Memory B cell (primary cell): ENCODE measurements at regions not wholly inside any gene's neighbourhood (a gene's known extent, or its start where the extent isn't known, plus 50 kb on each side); places are given as distances from the start of the nearest gene placed in this dataset.

Source experiments
- ATAC-seq: fragments of 150-1000 bp; cut with Tn5 transposase; 2 replicates; pipeline ENCODE4 v1.10.0; 2021; ENCODE audit warnings: low read depth, mild to moderate bottlenecking, moderate library complexity
- DNase-seq, 2 donors: peaks; one replicate each; pipeline ENCODE4 v3.0.0; 2022; ENCODE audit warnings: low spot score in 2 of 2
- H3K27ac Mint-ChIP-seq: one replicate; pipeline ENCODE4 v1.8.0; 2022; ENCODE audit warnings: mild to moderate bottlenecking, moderate library complexity, mixed read lengths
- H3K27me3 Mint-ChIP-seq: one replicate; pipeline ENCODE4 v1.8.0; 2022; ENCODE audit warnings: mixed read lengths
- H3K36me3 Mint-ChIP-seq: one replicate; pipeline ENCODE4 v1.8.0; 2022; ENCODE audit warnings: mild to moderate bottlenecking, mixed read lengths
- H3K4me1 Mint-ChIP-seq: one replicate; pipeline ENCODE4 v1.8.0; 2022; ENCODE audit warnings: mixed read lengths
- H3K4me3 Mint-ChIP-seq: one replicate; pipeline ENCODE4 v1.8.0; 2022; ENCODE audit warnings: mild to moderate bottlenecking, moderate library complexity, mixed read lengths
- H3K9me3 Mint-ChIP-seq: one replicate; pipeline ENCODE4 v1.8.0; 2022; ENCODE audit warnings: mixed read lengths

GRCh38 chr3:24588629-24589512 is 94.2 kb upstream of the THRB start:
- peaks cover 5% of the 10 kb centered on the region for H3K27me3 Mint-ChIP-seq
- H3K4me3 Mint-ChIP-seq, result no peak overlapping the region
- no peaks in the 10 kb centered on the region for H3K36me3 Mint-ChIP-seq
- H3K4me1 Mint-ChIP-seq, result no peaks in the 10 kb centered on the region
- H3K27ac Mint-ChIP-seq, result no peak overlapping the region
- no peaks in the 10 kb centered on the region for H3K9me3 Mint-ChIP-seq
- ATAC-seq, result no peak
- no peak for DNase-seq

DNA sequence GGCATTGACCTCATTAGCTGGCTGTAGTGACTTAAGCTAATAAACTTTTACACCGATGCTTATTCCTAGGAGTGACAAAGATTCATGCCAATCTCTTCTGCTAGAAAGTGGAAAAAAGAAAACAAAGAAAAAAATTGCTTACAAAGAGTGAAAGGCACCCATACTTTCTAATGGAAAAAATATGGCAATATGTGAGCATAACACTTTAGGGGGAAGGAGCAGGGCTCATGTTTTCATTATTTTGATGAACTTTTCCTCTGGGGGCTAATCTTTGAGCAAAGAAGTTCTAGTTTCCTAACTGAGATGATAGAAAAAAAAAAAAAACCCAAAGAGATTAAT is 94.8 kb upstream of the THRB start:
- no peaks in the 10 kb centered on the region for H3K36me3 Mint-ChIP-seq
- no peaks in the 10 kb centered on the region for H3K9me3 Mint-ChIP-seq
- no peak overlapping the region for H3K27ac Mint-ChIP-seq
- peaks cover 3% of the 10 kb centered on the region for H3K27me3 Mint-ChIP-seq
- H3K4me3 Mint-ChIP-seq, result no peak overlapping the region
- ATAC-seq (no peak), DNase-seq (no peak)
- H3K4me1 Mint-ChIP-seq, result no peaks in the 10 kb centered on the region

DNA sequence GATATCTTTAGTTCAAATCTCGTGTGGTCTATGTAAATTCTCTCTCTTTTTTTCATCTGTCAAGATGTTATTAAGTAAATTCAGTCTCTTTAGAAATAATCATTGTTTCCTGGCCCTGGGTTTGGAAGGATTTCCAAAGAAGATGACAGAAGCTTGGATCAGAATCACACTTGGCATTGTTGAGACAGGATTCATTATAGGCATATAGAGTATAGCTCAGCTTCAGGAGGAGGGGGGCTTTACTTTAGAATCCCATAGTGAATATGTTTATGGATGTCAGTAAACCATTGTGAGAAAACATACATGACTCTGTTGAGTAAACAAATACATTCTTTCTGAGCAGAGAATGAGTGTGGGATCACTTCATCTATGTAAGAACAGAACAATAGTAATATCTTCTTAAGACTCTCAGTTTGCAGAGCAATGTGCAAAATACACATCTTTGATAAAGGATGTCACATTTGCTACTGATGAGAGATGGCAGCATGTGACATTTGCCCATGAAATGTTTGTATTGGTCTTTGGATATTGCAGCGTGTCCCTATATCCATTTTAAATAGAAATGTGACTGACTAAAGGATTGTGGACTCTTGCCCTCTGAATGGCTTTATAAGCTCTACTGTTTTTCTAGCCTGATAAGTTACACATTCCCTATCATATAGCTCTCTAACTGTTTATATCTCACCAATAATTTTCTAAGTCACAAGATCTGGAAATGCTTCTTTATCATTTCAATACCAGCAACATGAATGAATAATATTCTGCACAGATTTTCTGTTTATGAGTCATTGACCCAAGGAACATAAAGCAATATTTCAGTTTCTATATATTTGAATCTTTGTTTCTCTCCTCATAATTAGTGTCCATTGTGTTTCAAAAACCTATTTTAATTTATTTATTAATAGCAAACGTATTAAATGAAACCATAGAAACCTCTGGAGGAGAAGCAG is 95.6 kb upstream of the THRB start:
- no peak for DNase-seq
- Mint-ChIP-seq H3K4me3 (no peak overlapping the region), H3K4me1 (no peaks in the 10 kb centered on the region), H3K27me3 (peaks cover 3% of the 10 kb centered on the region), H3K9me3 (no peaks in the 10 kb centered on the region), H3K27ac (no peak overlapping the region), H3K36me3 (no peaks in the 10 kb centered on the region)
- no peak for ATAC-seq

DNA sequence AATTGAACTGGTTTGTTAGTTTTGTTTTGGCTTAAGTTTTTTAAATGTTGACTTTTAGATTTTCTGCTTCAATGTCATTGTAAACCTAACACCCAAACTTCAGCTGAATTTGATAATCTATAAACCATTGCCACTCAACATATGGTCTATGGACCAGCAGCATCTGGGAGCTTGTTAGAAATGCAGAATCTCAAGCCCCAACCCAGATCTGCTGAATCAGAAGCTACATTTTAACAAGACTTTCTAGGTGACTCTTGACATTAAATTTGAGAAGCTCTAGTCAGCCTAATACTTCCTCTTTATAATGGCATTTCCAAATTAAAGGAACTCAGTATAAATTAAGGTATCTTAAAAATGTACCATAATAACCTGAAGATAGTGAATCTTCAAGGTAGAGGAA is 96.5 kb upstream of the THRB start:
- Mint-ChIP-seq H3K4me3 (no peak overlapping the region), H3K9me3 (no peaks in the 10 kb centered on the region), H3K4me1 (no peaks in the 10 kb centered on the region), H3K36me3 (no peaks in the 10 kb centered on the region), H3K27me3 (peaks cover 3% of the 10 kb centered on the region), H3K27ac (no peak overlapping the region)
- DNase-seq (no peak), ATAC-seq (no peak)

DNA sequence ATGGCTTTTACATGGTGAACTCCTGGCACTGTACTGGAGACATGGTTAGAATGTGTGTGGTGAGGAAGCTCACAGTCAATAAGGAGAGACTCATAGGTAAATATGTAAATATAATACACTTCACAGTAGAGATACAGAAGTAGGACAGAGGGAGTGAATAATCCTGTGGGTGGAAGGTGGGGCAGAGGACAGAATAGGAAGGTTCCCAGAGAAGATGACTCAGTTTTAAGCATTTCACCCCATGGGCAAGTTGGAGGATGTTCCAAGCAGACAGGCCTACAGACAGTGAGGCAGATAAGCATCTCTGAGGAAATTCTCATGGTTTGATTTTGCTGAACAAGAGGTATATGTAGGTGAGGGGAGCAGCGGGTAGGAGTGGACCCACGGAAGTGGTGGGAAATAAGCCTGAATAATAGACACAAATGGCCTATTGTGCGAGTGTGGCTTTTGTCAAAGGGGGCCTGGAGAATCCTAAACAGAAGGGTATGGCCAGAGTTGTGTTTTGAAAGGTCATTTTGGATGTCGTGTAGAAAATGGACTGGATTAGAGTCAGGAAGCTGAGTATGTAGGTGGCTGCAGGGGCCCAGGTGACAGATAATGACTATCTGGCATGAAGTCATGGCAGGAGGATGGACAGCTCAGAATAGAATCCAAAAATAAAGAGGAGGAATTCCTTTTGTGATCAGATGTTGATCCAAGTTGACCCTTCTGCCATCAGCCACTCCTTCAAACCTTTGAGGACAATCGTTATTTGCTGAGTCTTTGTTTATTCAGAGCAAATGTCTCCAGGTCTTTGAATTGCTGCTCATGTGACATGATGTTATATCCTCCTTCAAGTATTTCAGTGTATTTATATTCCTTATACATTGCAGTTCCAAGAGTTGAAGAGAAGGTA is 97.3 kb upstream of the THRB start:
- H3K4me3 Mint-ChIP-seq, result no peak overlapping the region
- no peaks in the 10 kb centered on the region for H3K36me3 Mint-ChIP-seq
- no peak overlapping the region for H3K27ac Mint-ChIP-seq
- DNase-seq (no peak), ATAC-seq (no peak)
- H3K4me1 Mint-ChIP-seq, result no peaks in the 10 kb centered on the region
- peaks cover 3% of the 10 kb centered on the region for H3K27me3 Mint-ChIP-seq
- H3K9me3 Mint-ChIP-seq, result no peaks in the 10 kb centered on the region

DNA sequence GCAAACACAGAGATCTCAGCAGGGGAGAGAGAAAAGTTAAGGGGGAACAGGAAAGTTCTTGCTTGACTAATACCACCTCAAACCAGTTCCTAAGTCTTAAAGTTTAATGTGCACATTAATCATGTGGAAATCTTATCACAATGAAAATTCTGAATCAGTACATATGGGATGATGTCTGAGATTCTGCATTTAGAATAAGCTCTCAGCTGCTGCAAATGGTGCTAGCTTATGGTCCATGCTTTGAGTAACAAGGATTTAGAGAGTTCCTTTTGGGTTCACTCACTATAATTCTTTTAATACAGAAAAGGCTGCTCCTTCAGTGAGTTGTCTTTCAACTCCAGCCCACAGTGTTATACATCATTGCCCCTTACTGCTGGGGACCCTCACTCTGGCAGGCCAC is 99.5 kb upstream of the THRB start:
- Mint-ChIP-seq H3K9me3 (no peaks in the 10 kb centered on the region), H3K36me3 (no peaks in the 10 kb centered on the region), H3K27ac (no peak overlapping the region), H3K27me3 (peaks cover under 1% of the 10 kb centered on the region), H3K4me3 (no peak overlapping the region), H3K4me1 (no peaks in the 10 kb centered on the region)
- DNase-seq (no peak), ATAC-seq (no peak)

- Mint-ChIP-seq H3K27me3 (no peaks in the 10 kb centered on the region), H3K36me3 (no peaks in the 10 kb centered on the region), H3K27ac (no peak overlapping the region), H3K9me3 (no peaks in the 10 kb centered on the region), H3K4me3 (no peak overlapping the region), H3K4me1 (no peaks in the 10 kb centered on the region)
- ATAC-seq (no peak), DNase-seq (no peak)
Measured at GRCh38 chr3:24595796-24596195, 101.1 kb upstream of the THRB start.

GRCh38 chr3:24596626-24597025 is 102.0 kb upstream of the THRB start:
- Mint-ChIP-seq H3K36me3 (no peaks in the 10 kb centered on the region), H3K27ac (no peak overlapping the region), H3K4me3 (no peak overlapping the region), H3K27me3 (no peaks in the 10 kb centered on the region), H3K4me1 (no peaks in the 10 kb centered on the region), H3K9me3 (no peaks in the 10 kb centered on the region)
- ATAC-seq (no peak), DNase-seq (no peak)

DNA sequence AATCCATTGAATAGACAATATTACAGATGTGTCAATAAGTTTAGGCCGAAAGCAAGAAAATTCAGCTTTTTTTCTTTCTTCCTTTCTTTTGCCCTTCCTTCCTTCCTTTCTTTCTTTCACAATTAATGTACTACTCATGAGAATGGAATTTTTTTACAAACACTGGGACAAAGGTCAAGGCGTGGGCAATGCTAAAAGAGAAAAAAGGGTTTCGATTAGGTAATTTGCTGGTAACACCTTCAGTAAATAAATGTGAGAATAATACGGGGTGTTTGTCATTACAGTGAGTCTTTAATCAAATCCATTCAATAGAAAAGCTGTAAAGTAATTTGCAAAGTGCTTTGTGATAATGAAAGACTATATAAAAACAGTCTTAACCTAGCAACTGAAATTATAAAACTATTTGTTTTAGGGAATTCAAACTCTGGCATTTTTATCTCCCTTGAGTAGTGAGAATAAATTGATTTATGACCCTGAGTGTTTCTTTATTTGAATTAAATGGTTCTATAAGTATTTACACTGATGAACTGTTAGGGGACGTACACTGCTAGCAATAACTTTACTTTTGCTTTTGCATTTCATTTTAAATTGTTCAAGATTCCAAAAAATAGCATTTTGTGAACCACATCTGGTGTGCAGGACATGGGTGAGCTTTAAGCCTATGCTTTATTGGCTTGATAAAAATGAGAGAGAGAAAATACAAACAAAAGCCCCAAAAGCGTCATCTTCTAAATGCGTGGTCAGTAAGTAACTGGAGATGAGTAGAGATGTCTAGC is 104.2 kb upstream of the THRB start:
- DNase-seq, result no peak
- no peaks in the 10 kb centered on the region for H3K4me1 Mint-ChIP-seq
- H3K4me3 Mint-ChIP-seq, result no peak overlapping the region
- no peaks in the 10 kb centered on the region for H3K36me3 Mint-ChIP-seq
- no peak for ATAC-seq
- H3K27ac Mint-ChIP-seq, result no peak overlapping the region
- no peaks in the 10 kb centered on the region for H3K27me3 Mint-ChIP-seq
- H3K9me3 Mint-ChIP-seq, result no peaks in the 10 kb centered on the region

DNA sequence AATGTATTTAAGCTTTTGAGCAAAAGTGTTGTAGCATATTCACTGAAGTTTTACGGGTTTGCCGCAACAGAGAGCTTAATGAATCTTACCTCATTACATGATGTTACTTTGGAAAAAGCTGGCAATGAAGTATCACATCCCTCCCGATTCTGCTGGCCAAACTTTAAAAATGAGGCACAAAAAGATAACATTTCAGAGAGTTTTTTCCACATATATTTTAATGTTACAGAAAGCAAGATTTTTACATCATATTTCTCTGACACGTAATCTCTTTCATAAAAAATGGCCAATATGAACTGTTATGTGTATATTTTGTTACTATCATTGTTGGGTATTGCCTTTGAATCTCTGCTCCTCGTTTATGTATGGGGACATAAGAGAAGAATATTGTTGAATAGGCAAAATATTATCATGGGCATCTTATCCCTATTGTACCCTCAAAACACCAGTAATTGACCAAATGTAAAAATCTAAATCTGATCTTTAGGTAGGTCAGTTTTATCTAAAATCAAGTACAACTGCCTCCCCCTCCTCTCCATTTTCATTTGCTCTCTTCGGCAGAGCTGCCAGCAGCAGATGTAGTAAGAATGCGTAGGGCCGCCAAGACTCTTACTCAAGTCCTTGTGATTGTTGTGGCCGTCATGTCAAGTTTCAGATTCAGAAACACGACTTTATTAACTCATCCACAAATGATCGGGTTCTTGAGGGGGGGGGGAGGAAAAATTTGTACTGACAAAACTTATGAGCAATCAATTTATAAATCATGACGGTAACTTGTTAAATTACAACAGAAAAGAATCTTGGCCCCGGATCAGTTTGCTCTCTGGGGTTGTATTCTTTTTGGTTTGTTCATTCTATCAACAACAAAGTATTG is 106.7 kb upstream of the THRB start:
- H3K36me3 Mint-ChIP-seq, result no peaks in the 10 kb centered on the region
- ATAC-seq, result no peak
- H3K9me3 Mint-ChIP-seq, result peaks cover 2% of the 10 kb centered on the region
- H3K27me3 Mint-ChIP-seq, result no peaks in the 10 kb centered on the region
- DNase-seq, result no peak
- no peak overlapping the region for H3K4me3 Mint-ChIP-seq
- no peaks in the 10 kb centered on the region for H3K4me1 Mint-ChIP-seq
- H3K27ac Mint-ChIP-seq, result no peak overlapping the region

- peaks cover 2% of the 10 kb centered on the region for H3K4me1 Mint-ChIP-seq
- no peaks in the 10 kb centered on the region for H3K27me3 Mint-ChIP-seq
- no peak for DNase-seq
- H3K36me3 Mint-ChIP-seq, result no peaks in the 10 kb centered on the region
- H3K4me3 Mint-ChIP-seq, result no peak overlapping the region
- H3K27ac Mint-ChIP-seq, result no peak overlapping the region
- no peak for ATAC-seq
- H3K9me3 Mint-ChIP-seq, result peaks cover 3% of the 10 kb centered on the region
Measured at GRCh38 chr3:24604215-24604614, 109.6 kb upstream of the THRB start.

GRCh38 chr3:24605511-24606028 is 110.9 kb upstream of the THRB start:
- ATAC-seq (no peak), DNase-seq (no peak)
- Mint-ChIP-seq H3K4me3 (no peak overlapping the region), H3K27ac (no peak overlapping the region), H3K27me3 (no peaks in the 10 kb centered on the region), H3K4me1 (peaks cover 2% of the 10 kb centered on the region), H3K36me3 (no peaks in the 10 kb centered on the region), H3K9me3 (peaks cover 3% of the 10 kb centered on the region)
